Adipocyte (in vitro differentiated cells): ENCODE measurements at regions not wholly inside any gene's neighbourhood (a gene's known extent, or its start where the extent isn't known, plus 50 kb on each side); places are given as distances from the start of the nearest gene placed in this dataset.

ENCODE experiments used
- DNase-seq: peaks from one replicate; pipeline ENCODE4 v3.0.0-alpha.2; 2015; ENCODE audit warnings: low read depth
- H3K27me3 ChIP-seq: replicated peaks from 2 replicates; pipeline ENCODE4 v1.7.0; 2013; ENCODE audit warnings: mild to moderate bottlenecking, low read length, moderate library complexity; ENCODE audit not compliant: control insufficient read depth, insufficient read depth
- H3K36me3 ChIP-seq: 2 replicates; pipeline ENCODE4 v1.7.0; 2013; ENCODE audit warnings: low read length, mild to moderate bottlenecking, moderate library complexity; ENCODE audit not compliant: control insufficient read depth, insufficient read depth, severe bottlenecking
- H3K4me1 ChIP-seq: 2 replicates; pipeline ENCODE4 v1.7.0; 2013; ENCODE audit warnings: mild to moderate bottlenecking, low read length, moderate library complexity; ENCODE audit not compliant: control insufficient read depth, insufficient read depth
- H3K4me3 ChIP-seq: 2 replicates; pipeline ENCODE4 v1.7.0; 2013; ENCODE audit warnings: mild to moderate bottlenecking, low read length, moderate library complexity
- H3K9ac ChIP-seq: 2 replicates; pipeline ENCODE4 v1.7.0; 2013; ENCODE audit warnings: mild to moderate bottlenecking, low read length, moderate library complexity
- H3K9me3 ChIP-seq: 2 replicates; pipeline ENCODE4 v1.7.0; 2013; ENCODE audit warnings: mild to moderate bottlenecking, low read length, moderate library complexity; ENCODE audit not compliant: control insufficient read depth

- H3K4me3 ChIP-seq: no peak overlapping the region
- no peaks in the 10 kb centered on the region for H3K36me3 ChIP-seq
- H3K27me3 ChIP-seq: peaks cover 5% of the 10 kb centered on the region
- H3K4me1 ChIP-seq: peaks cover 13% of the 10 kb centered on the region
- DNase-seq: peak; percentile 7
- H3K9ac ChIP-seq: no peak overlapping the region
- H3K9me3 ChIP-seq: no peaks in the 10 kb centered on the region
Measured at GRCh38 chr14:53896726-53897125, 59.9 kb downstream of the BMP4 start.

GRCh38 chr14:53894456-53894855 is 62.2 kb downstream of the BMP4 start:
- peak; percentile 64 for DNase-seq
- H3K9me3 ChIP-seq: no peaks in the 10 kb centered on the region

GRCh38 chr14:53893374-53893773 is 63.3 kb downstream of the BMP4 start:
- Histone ChIP-seq H3K9me3 (no peaks in the 10 kb centered on the region), H3K4me1 (no peaks in the 10 kb centered on the region), H3K27me3 (peaks cover 12% of the 10 kb centered on the region), H3K4me3 (no peak overlapping the region), H3K9ac (no peak overlapping the region), H3K36me3 (no peaks in the 10 kb centered on the region)
- no peak for DNase-seq

More at GRCh38 chr14:53894456-53894855, 62.2 kb downstream of the BMP4 start:
- Histone ChIP-seq H3K4me3 (no peak overlapping the region), H3K9ac (no peak overlapping the region), H3K36me3 (no peaks in the 10 kb centered on the region), H3K27me3 (peaks cover 5% of the 10 kb centered on the region), H3K4me1 (no peaks in the 10 kb centered on the region)

- Histone ChIP-seq H3K4me1 (no peaks in the 10 kb centered on the region), H3K9me3 (no peaks in the 10 kb centered on the region), H3K4me3 (no peak overlapping the region), H3K9ac (no peak overlapping the region), H3K36me3 (no peaks in the 10 kb centered on the region), H3K27me3 (peaks cover 6% of the 10 kb centered on the region)
- DNase-seq: no peak
Measured at GRCh38 chr14:53890611-53891101, 66.0 kb downstream of the BMP4 start.

GRCh38 chr14:53888535-53889386 is 67.9 kb downstream of the BMP4 start:
- Histone ChIP-seq H3K27me3 (peaks cover 6% of the 10 kb centered on the region), H3K36me3 (no peaks in the 10 kb centered on the region)

GRCh38 chr14:53885136-53885640 is 71.4 kb downstream of the BMP4 start:
- Histone ChIP-seq H3K27me3 (peaks cover 6% of the 10 kb centered on the region), H3K4me1 (peaks cover 13% of the 10 kb centered on the region), H3K9ac (no peak overlapping the region), H3K9me3 (no peaks in the 10 kb centered on the region), H3K36me3 (no peaks in the 10 kb centered on the region), H3K4me3 (no peak overlapping the region)
- no peak for DNase-seq

More at GRCh38 chr14:53888535-53889386, 67.9 kb downstream of the BMP4 start:
- no peaks in the 10 kb centered on the region for H3K9me3 ChIP-seq
- H3K9ac ChIP-seq: no peak overlapping the region
- no peaks in the 10 kb centered on the region for H3K4me1 ChIP-seq
- no peak for DNase-seq
- no peak overlapping the region for H3K4me3 ChIP-seq

- Histone ChIP-seq H3K4me3 (no peak overlapping the region), H3K9me3 (no peaks in the 10 kb centered on the region), H3K4me1 (peaks cover 13% of the 10 kb centered on the region), H3K9ac (no peak overlapping the region), H3K36me3 (no peaks in the 10 kb centered on the region), H3K27me3 (peaks cover 6% of the 10 kb centered on the region)
- no peak for DNase-seq
Measured at GRCh38 chr14:53884601-53885000, 72.0 kb downstream of the BMP4 start.

- peaks cover 13% of the 10 kb centered on the region for H3K4me1 ChIP-seq
- no peak for DNase-seq
- H3K4me3 ChIP-seq: no peak overlapping the region
- H3K9ac ChIP-seq: no peak overlapping the region
- H3K36me3 ChIP-seq: no peaks in the 10 kb centered on the region
- H3K27me3 ChIP-seq: peaks cover under 1% of the 10 kb centered on the region
- no peaks in the 10 kb centered on the region for H3K9me3 ChIP-seq
Measured at GRCh38 chr14:53883739-53884138, 72.9 kb downstream of the BMP4 start.

GRCh38 chr14:53882684-53883083 is 73.9 kb downstream of the BMP4 start:
- H3K4me3 ChIP-seq: no peak overlapping the region
- H3K36me3 ChIP-seq: no peaks in the 10 kb centered on the region
- H3K27me3 ChIP-seq: no peaks in the 10 kb centered on the region
- H3K4me1 ChIP-seq: peaks cover 13% of the 10 kb centered on the region
- H3K9me3 ChIP-seq: no peaks in the 10 kb centered on the region
- H3K9ac ChIP-seq: no peak overlapping the region
- DNase-seq: no peak

GRCh38 chr14:53881921-53882320 is 74.7 kb downstream of the BMP4 start:
- Histone ChIP-seq H3K9ac (no peak overlapping the region), H3K36me3 (no peaks in the 10 kb centered on the region), H3K4me1 (peaks cover 13% of the 10 kb centered on the region), H3K9me3 (no peaks in the 10 kb centered on the region), H3K4me3 (no peak overlapping the region), H3K27me3 (no peaks in the 10 kb centered on the region)
- DNase-seq: no peak

GRCh38 chr14:53881161-53881871 is 75.3 kb downstream of the BMP4 start:
- peak; percentile 82 for DNase-seq
- Histone ChIP-seq H3K4me3 (no peak overlapping the region), H3K27me3 (no peaks in the 10 kb centered on the region), H3K9me3 (no peaks in the 10 kb centered on the region), H3K36me3 (no peaks in the 10 kb centered on the region), H3K9ac (no peak overlapping the region), H3K4me1 (peaks cover 13% of the 10 kb centered on the region)
